ENCODE measurements at regions not wholly inside any gene's neighbourhood (a gene's known extent, or its start where the extent isn't known, plus 50 kb on each side); places are given as distances from the start of the nearest gene placed in this dataset.

GRCh38 chr13:22240716-22241115 lies 569.8 kb downstream of the FGF9 start (continued):
- TF ChIP-seq CTCF (IDR thresholded peaks at IDR 0.05 in 2 of 3, conservative IDR thresholded peaks at IDR 0.05 in 1 of 3; ENCODE audit: borderline replicate concordance in 1 of 3, insufficient read depth in 1 of 3, low read depth in 2 of 3, low read length in 2 of 3) (no peak), CEBPB (IDR thresholded peaks at IDR 0.05; ENCODE audit: low read depth) (no peak), EGR1 (IDR thresholded peaks at IDR 0.05; ENCODE audit: low read depth) (no peak), ATF3 (IDR thresholded peaks at IDR 0.05) (no peak)

GRCh38 chr13:22243469-22244163 lies 572.7 kb downstream of the FGF9 start:
- Histone ChIP-seq H3K27me3 (ENCODE audit: insufficient read depth, low read length) (no peaks in the 10 kb centered on the region), H3K27ac (ENCODE audit: low read depth, low read length) (no peak overlapping the region), H3K79me2 (ENCODE audit: insufficient read depth, low read length) (no peaks in the 10 kb centered on the region), H3K36me3 (ENCODE audit: control insufficient read depth in 1 of 2, insufficient read depth in 2 of 2, low read length in 2 of 2) (no peaks in the 10 kb centered on the region), H3K9me2 (ENCODE audit: insufficient read depth) (no peaks in the 10 kb centered on the region), H3K9ac (ENCODE audit: low read length) (no peak overlapping the region), H3K4me1 (ENCODE audit: control insufficient read depth in 1 of 2, insufficient read depth in 2 of 2, low read length in 2 of 2) (no peaks in the 10 kb centered on the region), H4K20me1 (ENCODE audit: insufficient read depth) (no peaks in the 10 kb centered on the region), H3K4me3 (replicated peaks in 1 of 2; ENCODE audit: low read depth in 1 of 2, low read length in 2 of 2) (no peak overlapping the region), H2AFZ (ENCODE audit: low read depth, low read length, poor library complexity, severe bottlenecking) (no peak overlapping the region), H3K4me2 (ENCODE audit: low read length) (no peak overlapping the region), H3K9me3 (ENCODE audit: control insufficient read depth in 1 of 2, insufficient read depth in 1 of 2, low read depth in 1 of 2, low read length in 2 of 2) (no peaks in the 10 kb centered on the region)
- TF ChIP-seq SIN3A (IDR thresholded peaks at IDR 0.05; ENCODE audit: low read depth): no peak
- ATAC-seq (no peak), DNase-seq (ENCODE audit: low read depth, low spot score) (no peak)
- CTCF ChIA-PET: no interaction called here
- RAD21 ChIA-PET (ENCODE audit: low non-redundant PET in 1 of 2, low total read pairs in 2 of 2, uncharacterized antibody in 2 of 2, unreplicated experiment in 2 of 2): no interaction called here
- intact Hi-C loops (cut with micrococcal nuclease): no loop called here
- POLR2A ChIA-PET: no interaction called here
- BruUV-seq (replicated peaks): no TSS peak

Measured in HCT116 (cell line).